Fibroblast of lung (primary cell): ENCODE measurements at regions not wholly inside any gene's neighbourhood (a gene's known extent, or its start where the extent isn't known, plus 50 kb on each side); places are given as distances from the start of the nearest gene placed in this dataset.

ENCODE experiments used
- CTCF ChIP-seq, 2 donors: IDR thresholded peaks in 1 of 2; conservative IDR thresholded peaks in 1 of 2; 1 replicate in 1 of 2; 2 replicates in 1 of 2; pipeline ENCODE4 v1.5.1; 2011 to 2012; ENCODE audit warnings: low read length in 2 of 2, control low read depth in 1 of 2, inconsistent platforms in 1 of 2, low read depth in 1 of 2, mild to moderate bottlenecking in 1 of 2
- EZH2 ChIP-seq: IDR thresholded peaks from 2 replicates; pipeline ENCODE4 v1.5.1; 2012; ENCODE audit warnings: low read length, control low read depth, mild to moderate bottlenecking; ENCODE audit errors: missing control alignments

GRCh38 chr7:106957766-106958165, 86.7 kb upstream of the PRKAR2B start:
- TF ChIP-seq CTCF (conservative IDR thresholded peaks at IDR 0.05 in 1 of 2, IDR thresholded peaks at IDR 0.05 in 1 of 2; ENCODE audit: low read depth in 1 of 2, low read length in 2 of 2): no peak
- TF ChIP-seq EZH2: no peak
